ENCODE measurements at regions not wholly inside any gene's neighbourhood (a gene's known extent, or its start where the extent isn't known, plus 50 kb on each side); places are given as distances from the start of the nearest gene placed in this dataset.

- H3K4me3 Mint-ChIP-seq, result no peak overlapping the region
- no peaks in the 10 kb centered on the region for H3K4me1 Mint-ChIP-seq (ENCODE audit: low read depth)
- intact Hi-C loops (cut with micrococcal nuclease), result no loop called here
- peaks cover 41% of the 10 kb centered on the region for H3K9me3 Mint-ChIP-seq
- H3K36me3 Mint-ChIP-seq (ENCODE audit: low read depth), result no peaks in the 10 kb centered on the region
- H3K27me3 Mint-ChIP-seq, result no peaks in the 10 kb centered on the region
- H3K27ac Mint-ChIP-seq, result no peak overlapping the region
Observed at GRCh38 chr4:13190093-13190721, 293.9 kb downstream of the RAB28 start.

- H3K9me3 Mint-ChIP-seq, result peaks cover 45% of the 10 kb centered on the region
- no peak overlapping the region for H3K4me3 Mint-ChIP-seq
- H3K36me3 Mint-ChIP-seq (ENCODE audit: low read depth), result no peaks in the 10 kb centered on the region
- H3K27ac Mint-ChIP-seq, result no peak overlapping the region
- H3K27me3 Mint-ChIP-seq, result no peaks in the 10 kb centered on the region
- intact Hi-C loops (cut with micrococcal nuclease), result no loop called here
- no peaks in the 10 kb centered on the region for H3K4me1 Mint-ChIP-seq (ENCODE audit: low read depth)
Observed at GRCh38 chr4:13184199-13184598, 299.9 kb downstream of the RAB28 start.

- H3K27ac Mint-ChIP-seq, result no peak overlapping the region
- peaks cover 28% of the 10 kb centered on the region for H3K9me3 Mint-ChIP-seq
- no peaks in the 10 kb centered on the region for H3K27me3 Mint-ChIP-seq
- H3K36me3 Mint-ChIP-seq (ENCODE audit: low read depth), result no peaks in the 10 kb centered on the region
- no peaks in the 10 kb centered on the region for H3K4me1 Mint-ChIP-seq (ENCODE audit: low read depth)
- intact Hi-C loops (cut with micrococcal nuclease), result no loop called here
- no peak overlapping the region for H3K4me3 Mint-ChIP-seq
Observed at GRCh38 chr4:13182133-13182532, 302.0 kb downstream of the RAB28 start.

- H3K27me3 Mint-ChIP-seq, result no peaks in the 10 kb centered on the region
- H3K4me3 Mint-ChIP-seq, result no peak overlapping the region
- no peaks in the 10 kb centered on the region for H3K4me1 Mint-ChIP-seq (ENCODE audit: low read depth)
- no peak overlapping the region for H3K27ac Mint-ChIP-seq
- peaks cover 26% of the 10 kb centered on the region for H3K9me3 Mint-ChIP-seq
- no peaks in the 10 kb centered on the region for H3K36me3 Mint-ChIP-seq (ENCODE audit: low read depth)
- intact Hi-C loops (cut with micrococcal nuclease), result no loop called here
Observed at GRCh38 chr4:13181681-13182080, 302.5 kb downstream of the RAB28 start.

GRCh38 chr4:13180701-13181100, 303.4 kb downstream of the RAB28 start:
- H3K27ac Mint-ChIP-seq, result no peak overlapping the region
- no peaks in the 10 kb centered on the region for H3K27me3 Mint-ChIP-seq
- H3K9me3 Mint-ChIP-seq, result peaks cover 32% of the 10 kb centered on the region
- no peak overlapping the region for H3K4me3 Mint-ChIP-seq
- intact Hi-C loops (cut with micrococcal nuclease), result no loop called here
- H3K36me3 Mint-ChIP-seq (ENCODE audit: low read depth), result no peaks in the 10 kb centered on the region
- H3K4me1 Mint-ChIP-seq (ENCODE audit: low read depth), result no peaks in the 10 kb centered on the region

GRCh38 chr4:13178621-13179020, 305.5 kb downstream of the RAB28 start:
- H3K4me3 Mint-ChIP-seq, result no peak overlapping the region
- intact Hi-C loops (cut with micrococcal nuclease), result no loop called here
- no peak overlapping the region for H3K27ac Mint-ChIP-seq
- no peaks in the 10 kb centered on the region for H3K36me3 Mint-ChIP-seq (ENCODE audit: low read depth)
- no peaks in the 10 kb centered on the region for H3K27me3 Mint-ChIP-seq
- peaks cover 40% of the 10 kb centered on the region for H3K9me3 Mint-ChIP-seq
- H3K4me1 Mint-ChIP-seq (ENCODE audit: low read depth), result no peaks in the 10 kb centered on the region

- intact Hi-C loops (cut with micrococcal nuclease), result no loop called here
- H3K4me1 Mint-ChIP-seq (ENCODE audit: low read depth), result no peaks in the 10 kb centered on the region
- H3K9me3 Mint-ChIP-seq, result peaks cover 40% of the 10 kb centered on the region
- H3K4me3 Mint-ChIP-seq, result no peak overlapping the region
- no peaks in the 10 kb centered on the region for H3K36me3 Mint-ChIP-seq (ENCODE audit: low read depth)
- H3K27ac Mint-ChIP-seq, result no peak overlapping the region
- H3K27me3 Mint-ChIP-seq, result no peaks in the 10 kb centered on the region
Observed at GRCh38 chr4:13176741-13177142, 307.4 kb downstream of the RAB28 start.

GRCh38 chr4:13174926-13175325, 309.2 kb downstream of the RAB28 start:
- Mint-ChIP-seq H3K27ac (no peak overlapping the region), H3K36me3 (ENCODE audit: low read depth) (no peaks in the 10 kb centered on the region), H3K4me1 (ENCODE audit: low read depth) (no peaks in the 10 kb centered on the region), H3K27me3 (no peaks in the 10 kb centered on the region), H3K4me3 (no peak overlapping the region), H3K9me3 (peaks cover 26% of the 10 kb centered on the region)
- intact Hi-C loops (cut with micrococcal nuclease), result no loop called here

GRCh38 chr4:13174001-13174400, 310.1 kb downstream of the RAB28 start:
- intact Hi-C loops (cut with micrococcal nuclease), result no loop called here
- no peaks in the 10 kb centered on the region for H3K4me1 Mint-ChIP-seq (ENCODE audit: low read depth)
- H3K27ac Mint-ChIP-seq, result no peak overlapping the region
- H3K9me3 Mint-ChIP-seq, result peaks cover 26% of the 10 kb centered on the region
- H3K27me3 Mint-ChIP-seq, result no peaks in the 10 kb centered on the region
- no peak overlapping the region for H3K4me3 Mint-ChIP-seq
- no peaks in the 10 kb centered on the region for H3K36me3 Mint-ChIP-seq (ENCODE audit: low read depth)

GRCh38 chr4:13171292-13172057, 312.7 kb downstream of the RAB28 start:
- peaks cover 40% of the 10 kb centered on the region for H3K9me3 Mint-ChIP-seq
- H3K4me1 Mint-ChIP-seq (ENCODE audit: low read depth), result no peaks in the 10 kb centered on the region
- H3K36me3 Mint-ChIP-seq (ENCODE audit: low read depth), result no peaks in the 10 kb centered on the region
- H3K27ac Mint-ChIP-seq, result no peak overlapping the region
- no peak overlapping the region for H3K4me3 Mint-ChIP-seq
- H3K27me3 Mint-ChIP-seq, result no peaks in the 10 kb centered on the region
- intact Hi-C loops (cut with micrococcal nuclease), result no loop called here

- Mint-ChIP-seq H3K4me1 (ENCODE audit: low read depth) (no peaks in the 10 kb centered on the region), H3K27ac (no peak overlapping the region)
Observed at GRCh38 chr4:13169731-13170525, 314.2 kb downstream of the RAB28 start.

GRCh38 chr4:13168326-13168725, 315.8 kb downstream of the RAB28 start:
- intact Hi-C loops (cut with micrococcal nuclease), result no loop called here
- Mint-ChIP-seq H3K36me3 (ENCODE audit: low read depth) (no peaks in the 10 kb centered on the region), H3K27ac (no peak overlapping the region), H3K9me3 (peaks cover 24% of the 10 kb centered on the region), H3K27me3 (no peaks in the 10 kb centered on the region), H3K4me3 (no peak overlapping the region), H3K4me1 (ENCODE audit: low read depth) (no peaks in the 10 kb centered on the region)

More at GRCh38 chr4:13169731-13170525, 314.2 kb downstream of the RAB28 start:
- intact Hi-C loops (cut with micrococcal nuclease), result no loop called here
- no peaks in the 10 kb centered on the region for H3K36me3 Mint-ChIP-seq (ENCODE audit: low read depth)
- H3K27me3 Mint-ChIP-seq, result no peaks in the 10 kb centered on the region
- H3K9me3 Mint-ChIP-seq, result peaks cover 30% of the 10 kb centered on the region
- H3K4me3 Mint-ChIP-seq, result no peak overlapping the region

- Mint-ChIP-seq H3K27ac (no peak overlapping the region), H3K27me3 (no peaks in the 10 kb centered on the region), H3K36me3 (ENCODE audit: low read depth) (no peaks in the 10 kb centered on the region), H3K4me1 (ENCODE audit: low read depth) (no peaks in the 10 kb centered on the region), H3K9me3 (peaks cover 24% of the 10 kb centered on the region), H3K4me3 (no peak overlapping the region)
- intact Hi-C loops (cut with micrococcal nuclease), result no loop called here
Observed at GRCh38 chr4:13166214-13166613, 317.9 kb downstream of the RAB28 start.

GRCh38 chr4:13164783-13165331, 319.3 kb downstream of the RAB28 start:
- Mint-ChIP-seq H3K36me3 (ENCODE audit: low read depth) (no peaks in the 10 kb centered on the region), H3K9me3 (peaks cover 24% of the 10 kb centered on the region), H3K27me3 (no peaks in the 10 kb centered on the region), H3K27ac (no peak overlapping the region), H3K4me3 (no peak overlapping the region), H3K4me1 (ENCODE audit: low read depth) (no peaks in the 10 kb centered on the region)
- intact Hi-C loops (cut with micrococcal nuclease), result no loop called here
